ENCODE measurements at regions not wholly inside any gene's neighbourhood (a gene's known extent, or its start where the extent isn't known, plus 50 kb on each side); places are given as distances from the start of the nearest gene placed in this dataset.

GRCh38 chr3:159757341-159758060, 231.1 kb upstream of the IL12A start:
- TF ChIP-seq, protein P1, sequence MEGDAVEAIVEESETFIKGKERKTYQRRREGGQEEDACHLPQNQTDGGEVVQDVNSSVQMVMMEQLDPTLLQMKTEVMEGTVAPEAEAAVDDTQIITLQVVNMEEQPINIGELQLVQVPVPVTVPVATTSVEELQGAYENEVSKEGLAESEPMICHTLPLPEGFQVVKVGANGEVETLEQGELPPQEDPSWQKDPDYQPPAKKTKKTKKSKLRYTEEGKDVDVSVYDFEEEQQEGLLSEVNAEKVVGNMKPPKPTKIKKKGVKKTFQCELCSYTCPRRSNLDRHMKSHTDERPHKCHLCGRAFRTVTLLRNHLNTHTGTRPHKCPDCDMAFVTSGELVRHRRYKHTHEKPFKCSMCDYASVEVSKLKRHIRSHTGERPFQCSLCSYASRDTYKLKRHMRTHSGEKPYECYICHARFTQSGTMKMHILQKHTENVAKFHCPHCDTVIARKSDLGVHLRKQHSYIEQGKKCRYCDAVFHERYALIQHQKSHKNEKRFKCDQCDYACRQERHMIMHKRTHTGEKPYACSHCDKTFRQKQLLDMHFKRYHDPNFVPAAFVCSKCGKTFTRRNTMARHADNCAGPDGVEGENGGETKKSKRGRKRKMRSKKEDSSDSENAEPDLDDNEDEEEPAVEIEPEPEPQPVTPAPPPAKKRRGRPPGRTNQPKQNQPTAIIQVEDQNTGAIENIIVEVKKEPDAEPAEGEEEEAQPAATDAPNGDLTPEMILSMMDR (conservative IDR thresholded peaks at IDR 0.05; ENCODE audit: low read depth, low read length) = no peak
- H3K4me2 ChIP-seq = no peak overlapping the region
- H3K4me3 ChIP-seq (IDR thresholded peaks at IDR 0.05; ENCODE audit: insufficient read depth, low read depth, low read length) = no peak overlapping the region
- H2AFZ ChIP-seq (ENCODE audit: low read depth) = no peak overlapping the region
- H3K9ac ChIP-seq = no peak overlapping the region
- no peaks in the 10 kb centered on the region for H4K20me1 ChIP-seq (ENCODE audit: insufficient read depth)
- H3K27me3 ChIP-seq (ENCODE audit: insufficient read depth, low read depth) = no peaks in the 10 kb centered on the region
- no peaks in the 10 kb centered on the region for H3K79me2 ChIP-seq (ENCODE audit: insufficient read depth, low read depth)
- peaks cover under 1% of the 10 kb centered on the region for H3K4me1 ChIP-seq (ENCODE audit: low read depth, poor library complexity, severe bottlenecking)
- no peaks in the 10 kb centered on the region for H3K36me3 ChIP-seq (ENCODE audit: insufficient read depth)
- H3K27ac ChIP-seq = no peak overlapping the region

GRCh38 chr3:159760046-159760445, 228.6 kb upstream of the IL12A start:
- H3K4me1 ChIP-seq (ENCODE audit: low read depth, poor library complexity, severe bottlenecking) = peaks cover 3% of the 10 kb centered on the region
- no peaks in the 10 kb centered on the region for H3K27me3 ChIP-seq (ENCODE audit: insufficient read depth, low read depth)
- H3K36me3 ChIP-seq (ENCODE audit: insufficient read depth) = no peaks in the 10 kb centered on the region
- H2AFZ ChIP-seq (ENCODE audit: low read depth) = no peak overlapping the region
- H3K27ac ChIP-seq = no peak overlapping the region
- H3K4me2 ChIP-seq = no peak overlapping the region
- no peak overlapping the region for H3K9ac ChIP-seq
- TF ChIP-seq, protein P1 (conservative IDR thresholded peaks at IDR 0.05; ENCODE audit: low read depth, low read length) = no peak
- no peak overlapping the region for H3K4me3 ChIP-seq (IDR thresholded peaks at IDR 0.05; ENCODE audit: insufficient read depth, low read depth, low read length)
- H4K20me1 ChIP-seq (ENCODE audit: insufficient read depth) = no peaks in the 10 kb centered on the region
- H3K79me2 ChIP-seq (ENCODE audit: insufficient read depth, low read depth) = no peaks in the 10 kb centered on the region

DNA sequence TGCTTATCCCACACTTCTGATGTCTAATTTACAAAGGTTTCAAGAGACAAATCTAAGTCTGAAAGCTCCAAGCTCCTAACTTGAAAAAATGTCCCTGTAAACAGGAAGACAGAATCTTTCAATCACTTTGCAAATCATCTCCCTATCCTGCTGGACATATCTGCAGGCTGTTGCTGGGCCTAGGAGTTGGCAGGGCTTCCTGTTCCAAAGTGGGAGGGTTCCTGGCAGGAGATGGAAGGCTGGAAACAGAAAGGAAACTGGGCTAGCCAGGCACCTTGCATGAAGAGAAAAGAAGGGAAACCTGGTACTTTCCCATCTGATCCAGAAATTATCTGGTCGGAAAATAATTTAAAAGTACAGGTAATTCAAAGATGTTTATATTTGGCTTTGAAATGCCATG, 227.3 kb upstream of the IL12A start:
- H3K4me1 ChIP-seq (ENCODE audit: low read depth, poor library complexity, severe bottlenecking) = peaks cover 3% of the 10 kb centered on the region
- H3K4me3 ChIP-seq (IDR thresholded peaks at IDR 0.05; ENCODE audit: insufficient read depth, low read depth, low read length) = no peak overlapping the region
- H3K9ac ChIP-seq = no peak overlapping the region
- H3K79me2 ChIP-seq (ENCODE audit: insufficient read depth, low read depth) = no peaks in the 10 kb centered on the region
- no peaks in the 10 kb centered on the region for H3K27me3 ChIP-seq (ENCODE audit: insufficient read depth, low read depth)
- H3K27ac ChIP-seq = no peak overlapping the region
- no peaks in the 10 kb centered on the region for H3K36me3 ChIP-seq (ENCODE audit: insufficient read depth)
- H2AFZ ChIP-seq (ENCODE audit: low read depth) = no peak overlapping the region
- no peak overlapping the region for H3K4me2 ChIP-seq
- no peaks in the 10 kb centered on the region for H4K20me1 ChIP-seq (ENCODE audit: insufficient read depth)
- TF ChIP-seq, protein P1 (conservative IDR thresholded peaks at IDR 0.05; ENCODE audit: low read depth, low read length) = no peak

DNA sequence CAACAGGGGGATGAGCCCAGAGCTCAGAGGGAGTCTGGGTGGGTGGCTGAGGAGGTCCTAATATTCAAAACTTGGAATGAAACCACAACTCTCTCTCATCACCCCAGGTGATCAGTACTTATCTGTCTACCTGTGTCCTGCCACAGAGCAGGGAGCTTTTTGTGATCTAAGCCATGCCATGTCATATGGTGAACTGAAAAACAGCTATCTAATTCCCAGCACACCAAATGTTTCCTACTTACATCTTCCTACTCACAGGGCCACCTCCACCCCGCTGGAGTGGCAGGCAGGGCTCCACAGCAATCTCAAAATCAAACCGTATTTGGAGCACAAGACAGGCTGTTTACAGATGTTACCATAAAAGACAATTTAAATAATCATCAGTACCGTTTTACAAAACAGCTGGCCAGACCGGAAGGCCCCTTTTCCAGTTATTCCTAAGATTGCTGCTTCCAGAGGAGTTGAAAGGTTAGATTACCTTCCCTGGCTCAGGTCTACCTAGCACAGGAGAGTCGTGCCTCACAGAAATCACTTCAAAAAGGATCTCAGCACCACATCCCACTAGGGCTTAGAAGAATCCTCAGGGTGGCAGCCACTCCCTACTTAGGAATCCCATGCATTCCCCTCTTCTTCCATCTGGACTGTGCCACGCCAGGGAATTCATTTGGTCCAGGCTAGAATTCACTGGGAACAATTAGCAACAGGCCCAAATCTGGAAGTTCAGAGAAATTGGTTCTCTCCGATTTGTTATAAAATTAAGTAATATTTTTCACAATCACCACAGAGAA, 226.6 kb upstream of the IL12A start:
- Histone ChIP-seq H2AFZ (ENCODE audit: low read depth) (no peak overlapping the region; the same call in 1 of the 2 replicates), H3K9ac (no peak overlapping the region), H3K4me3 (IDR thresholded peaks at IDR 0.05; ENCODE audit: insufficient read depth, low read depth, low read length) (no peak overlapping the region), H3K4me2 (peak overlapping the region; percentile 53; the same call in 1 of the 2 replicates), H3K36me3 (ENCODE audit: insufficient read depth) (no peaks in the 10 kb centered on the region), H3K4me1 (ENCODE audit: low read depth, poor library complexity, severe bottlenecking) (peaks cover 3% of the 10 kb centered on the region), H3K79me2 (ENCODE audit: insufficient read depth, low read depth) (no peaks in the 10 kb centered on the region), H4K20me1 (ENCODE audit: insufficient read depth) (no peaks in the 10 kb centered on the region), H3K27ac (no peak overlapping the region), H3K27me3 (ENCODE audit: insufficient read depth, low read depth) (no peaks in the 10 kb centered on the region)
- TF ChIP-seq, protein P1 (conservative IDR thresholded peaks at IDR 0.05; ENCODE audit: low read depth, low read length) = no peak

All from KMS-11 (cell line).